ENCODE measurements at regions not wholly inside any gene's neighbourhood (a gene's known extent, or its start where the extent isn't known, plus 50 kb on each side); places are given as distances from the start of the nearest gene placed in this dataset.

GRCh38 chr2:43127941-43128558 is 98.4 kb downstream of the ZFP36L2 start:
- DNase-seq: no peak

GRCh38 chr2:43127208-43127940 is 99.0 kb downstream of the ZFP36L2 start:
- DNase-seq: no peak

GRCh38 chr2:43126817-43127207 is 99.6 kb downstream of the ZFP36L2 start:
- DNase-seq: no peak

- DNase-seq: no peak
These were observed 101.1 kb downstream of the ZFP36L2 start for GRCh38 chr2:43125090-43125998.

- DNase-seq: no peak
These were observed 101.7 kb downstream of the ZFP36L2 start for GRCh38 chr2:43124687-43125057.

GRCh38 chr2:43123981-43124686 is 102.3 kb downstream of the ZFP36L2 start:
- no peak for DNase-seq

GRCh38 chr2:43123486-43123885 is 102.9 kb downstream of the ZFP36L2 start:
- no peak for DNase-seq

GRCh38 chr2:43123028-43123427 is 103.4 kb downstream of the ZFP36L2 start:
- no peak for DNase-seq

GRCh38 chr2:43121580-43122314 is 104.7 kb downstream of the ZFP36L2 start:
- DNase-seq: no peak

GRCh38 chr2:43119303-43119702 is 107.1 kb downstream of the ZFP36L2 start:
- DNase-seq: no peak

GRCh38 chr2:43117521-43118143 is 108.8 kb downstream of the ZFP36L2 start:
- no peak for DNase-seq

- DNase-seq: no peak
These were observed 109.4 kb downstream of the ZFP36L2 start for GRCh38 chr2:43116988-43117387.

GRCh38 chr2:43115881-43116280 is 110.5 kb downstream of the ZFP36L2 start:
- DNase-seq: no peak

- DNase-seq: no peak
These were observed 112.2 kb downstream of the ZFP36L2 start for GRCh38 chr2:43114210-43114609.

GRCh38 chr2:43111788-43112554 is 114.4 kb downstream of the ZFP36L2 start:
- no peak for DNase-seq

- no peak for DNase-seq
These were observed 115.9 kb downstream of the ZFP36L2 start for GRCh38 chr2:43110442-43110871.

- no peak for DNase-seq
These were observed 117.1 kb downstream of the ZFP36L2 start for GRCh38 chr2:43109261-43109743.

- no peak for DNase-seq
These were observed 118.7 kb downstream of the ZFP36L2 start for GRCh38 chr2:43107679-43108078.

- DNase-seq: no peak
These were observed 119.6 kb downstream of the ZFP36L2 start for GRCh38 chr2:43106559-43107527.

Data from NCI-H446 treated with DMSO at 0.1 percent for 48 hours (cell line).